IPS-18a (cell line): ENCODE measurements at regions not wholly inside any gene's neighbourhood (a gene's known extent, or its start where the extent isn't known, plus 50 kb on each side); places are given as distances from the start of the nearest gene placed in this dataset.

ENCODE experiments used
- H3K27ac ChIP-seq: one replicate; pipeline ENCODE4 v1.5.1; 2013; ENCODE audit warnings: low read length
- H3K27me3 ChIP-seq: one replicate; pipeline ENCODE4 v1.6.1; 2013; ENCODE audit warnings: mild to moderate bottlenecking, low read length; ENCODE audit not compliant: control insufficient read depth, insufficient read depth
- H3K36me3 ChIP-seq: one replicate; pipeline ENCODE4 v1.6.1; 2013; ENCODE audit warnings: low read depth, low read length; ENCODE audit not compliant: control insufficient read depth
- H3K4me1 ChIP-seq: one replicate; pipeline ENCODE4 v1.6.1; 2013; ENCODE audit warnings: low read depth, low read length; ENCODE audit not compliant: control insufficient read depth
- H3K4me3 ChIP-seq: one replicate; pipeline ENCODE4 v1.5.1; 2013; ENCODE audit warnings: low read length
- H3K9ac ChIP-seq: one replicate; pipeline ENCODE4 v1.6.1; 2013; ENCODE audit warnings: mild to moderate bottlenecking, low read length, moderate library complexity
- H3K9me3 ChIP-seq: one replicate; pipeline ENCODE4 v1.6.1; 2013; ENCODE audit warnings: low read depth, low read length; ENCODE audit not compliant: control insufficient read depth

DNA sequence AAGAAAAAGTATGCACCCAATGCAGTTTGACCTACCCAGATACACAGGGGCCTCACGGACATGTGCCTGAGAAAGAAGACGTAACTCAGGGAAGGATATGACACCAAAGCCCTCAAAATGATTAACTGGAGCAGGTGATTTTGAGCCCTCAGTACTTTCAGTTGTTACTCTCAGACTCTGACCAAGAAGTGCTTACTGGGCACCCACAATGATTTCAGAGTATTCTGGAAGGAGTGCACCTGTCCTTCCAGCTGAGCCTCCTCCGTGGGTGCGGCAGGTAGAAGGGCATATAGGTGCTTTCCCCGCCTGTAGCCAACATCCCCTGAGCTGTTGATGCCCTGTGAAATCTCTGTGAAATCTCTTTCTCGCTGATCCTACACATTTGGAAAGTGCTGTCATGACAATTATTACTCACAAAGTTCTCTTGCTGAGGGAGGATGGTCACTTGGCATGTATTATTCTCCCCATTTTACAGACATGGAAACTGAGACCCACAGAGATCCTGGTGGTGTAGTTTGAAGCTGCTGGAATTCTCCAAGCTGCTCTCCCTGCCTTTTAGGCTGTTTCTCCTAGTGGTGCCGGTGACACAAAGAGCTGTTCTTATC lies 154.3 kb upstream of the CCND2 start:
- H3K27ac ChIP-seq, result no peak overlapping the region
- H3K27me3 ChIP-seq, result no peaks in the 10 kb centered on the region
- H3K4me1 ChIP-seq, result peaks cover 12% of the 10 kb centered on the region
- no peak overlapping the region for H3K9ac ChIP-seq
- no peaks in the 10 kb centered on the region for H3K36me3 ChIP-seq
- no peak overlapping the region for H3K4me3 ChIP-seq
- no peaks in the 10 kb centered on the region for H3K9me3 ChIP-seq

DNA sequence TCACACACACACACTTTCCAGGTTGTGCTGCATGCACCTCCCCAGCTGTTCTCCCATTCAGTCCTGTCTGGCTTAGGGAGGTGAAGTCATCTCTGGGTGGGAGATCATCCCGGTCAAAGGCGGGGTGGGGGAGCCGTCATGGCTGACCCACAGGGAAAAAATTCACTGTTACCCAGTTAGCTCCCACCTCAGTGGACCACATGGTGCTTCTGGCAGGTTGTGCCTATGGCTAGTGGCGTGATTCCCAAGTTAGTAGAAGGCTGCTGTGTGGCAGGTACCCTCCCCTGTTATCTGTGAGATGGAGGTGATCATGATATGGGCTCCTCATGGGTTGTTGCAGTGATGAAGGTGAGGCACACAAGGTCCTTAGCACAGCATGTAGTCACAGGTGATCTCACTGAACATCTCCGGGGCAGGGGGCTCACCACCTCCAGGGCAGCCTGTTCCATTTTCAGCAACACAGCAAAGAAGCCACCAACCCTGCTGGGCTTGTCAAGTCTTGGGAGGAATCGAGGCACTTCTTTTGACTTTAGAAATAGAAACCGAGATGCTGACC lies 154.9 kb upstream of the CCND2 start:
- H3K27me3 ChIP-seq, result no peaks in the 10 kb centered on the region

DNA sequence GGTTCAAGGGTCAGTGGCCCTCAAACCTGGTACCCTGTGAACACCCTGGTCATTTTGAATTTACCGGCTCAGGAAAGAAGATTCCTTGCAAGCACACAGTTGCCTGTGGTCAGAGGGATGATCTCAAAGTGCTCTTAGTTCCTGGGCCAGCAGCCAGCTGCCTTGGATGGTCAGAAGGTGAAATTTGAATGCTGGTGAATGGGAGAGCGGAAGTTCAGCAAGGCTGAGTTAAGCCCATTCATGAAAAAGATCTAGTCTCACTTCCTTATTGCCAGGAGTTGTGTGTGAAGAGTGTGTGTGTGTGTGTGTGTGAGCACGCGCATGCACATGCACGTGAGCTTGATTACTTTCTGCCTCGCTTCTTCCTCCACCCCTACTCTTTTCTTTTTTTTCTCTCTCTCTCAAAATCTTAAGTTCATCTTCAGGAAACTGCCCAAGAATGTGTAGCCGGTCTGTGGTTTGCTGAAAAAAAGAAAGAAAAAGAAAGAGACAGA lies 155.5 kb upstream of the CCND2 start:
- Histone ChIP-seq H3K27me3 (no peaks in the 10 kb centered on the region), H3K36me3 (no peaks in the 10 kb centered on the region), H3K9me3 (no peaks in the 10 kb centered on the region), H3K9ac (no peak overlapping the region), H3K27ac (no peak overlapping the region), H3K4me3 (no peak overlapping the region), H3K4me1 (peaks cover 12% of the 10 kb centered on the region)

More for the DNA sequence above, 154.9 kb upstream of the CCND2 start:
- Histone ChIP-seq H3K27ac (no peak overlapping the region), H3K4me3 (no peak overlapping the region), H3K9ac (no peak overlapping the region), H3K36me3 (no peaks in the 10 kb centered on the region), H3K4me1 (peaks cover 12% of the 10 kb centered on the region), H3K9me3 (no peaks in the 10 kb centered on the region)

DNA sequence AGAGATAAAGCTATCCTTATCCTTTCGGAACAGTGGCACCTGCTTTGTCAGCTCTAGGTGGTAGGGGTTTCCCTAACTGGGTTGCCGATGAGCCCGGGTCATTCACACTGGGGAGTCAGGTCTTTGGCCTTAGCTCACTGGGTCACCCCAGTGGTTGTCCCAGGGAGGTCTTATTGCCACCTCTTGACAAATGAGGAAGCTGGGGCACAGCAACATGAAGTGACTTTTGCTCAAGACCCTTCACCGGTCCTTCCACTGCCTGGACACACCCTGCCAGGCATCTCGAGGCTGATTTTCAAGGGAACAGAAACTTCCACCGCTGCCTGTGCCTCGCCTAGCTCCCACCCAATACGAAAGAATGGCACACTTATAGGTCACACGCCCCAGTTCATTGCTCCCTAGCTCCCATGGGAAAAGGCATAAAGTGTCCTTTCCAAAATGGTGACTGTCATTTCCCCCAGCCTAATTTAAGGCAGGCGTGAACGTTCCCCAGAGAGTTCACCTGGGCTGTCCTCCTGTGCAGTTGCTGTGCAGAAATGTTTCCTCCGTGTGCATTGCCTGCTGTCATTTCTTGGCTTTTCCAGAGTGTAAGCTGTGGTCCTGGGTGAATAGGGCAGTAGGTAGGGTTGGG lies 156.1 kb upstream of the CCND2 start:
- H3K36me3 ChIP-seq, result no peaks in the 10 kb centered on the region
- H3K9me3 ChIP-seq, result no peaks in the 10 kb centered on the region
- H3K27me3 ChIP-seq, result no peaks in the 10 kb centered on the region
- no peak overlapping the region for H3K4me3 ChIP-seq
- no peak overlapping the region for H3K9ac ChIP-seq
- no peak overlapping the region for H3K27ac ChIP-seq
- H3K4me1 ChIP-seq, result peaks cover 12% of the 10 kb centered on the region

DNA sequence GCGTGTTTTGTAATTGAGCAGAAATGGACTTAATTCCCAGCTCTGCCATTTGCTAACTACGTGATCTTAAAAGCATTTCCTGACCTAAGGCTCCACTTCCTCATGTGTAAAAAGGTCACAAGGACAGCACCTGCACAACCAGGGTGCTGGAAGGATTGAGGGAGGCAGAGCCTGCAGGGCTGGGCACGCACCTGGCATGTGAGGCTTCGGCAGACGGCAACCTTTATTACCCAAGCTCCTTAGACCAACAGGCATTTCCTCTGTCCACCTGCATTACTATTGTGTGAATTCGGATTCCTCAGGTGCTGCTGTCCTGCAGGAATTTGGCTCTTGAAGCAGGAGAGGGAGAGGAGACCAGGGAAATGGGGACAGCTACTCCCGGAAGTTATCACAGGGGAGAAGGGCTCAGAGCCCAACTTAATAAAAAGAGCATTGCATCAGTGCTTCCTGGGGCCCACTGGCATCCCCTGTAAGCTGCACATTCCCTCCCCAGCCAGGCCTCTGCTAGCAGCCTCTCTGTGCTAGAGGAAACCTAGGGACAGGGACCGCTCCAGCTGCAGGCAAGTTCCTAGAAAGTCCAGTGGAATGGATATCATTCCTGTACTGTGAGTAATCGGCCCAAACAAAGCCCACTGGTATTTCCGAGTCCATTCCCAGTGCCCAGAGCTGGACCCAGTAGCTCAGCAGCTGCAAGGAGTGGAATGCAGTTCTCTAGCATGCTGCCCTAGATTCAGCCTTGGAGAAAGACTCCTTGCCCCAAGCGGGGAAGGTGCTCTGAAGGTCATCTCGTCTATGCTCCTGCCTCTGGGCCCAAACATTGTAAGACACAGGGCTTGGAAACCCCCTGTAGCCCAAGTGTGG lies 157.1 kb upstream of the CCND2 start:
- H3K9me3 ChIP-seq, result no peaks in the 10 kb centered on the region
- H3K36me3 ChIP-seq, result no peaks in the 10 kb centered on the region
- H3K27ac ChIP-seq, result no peak overlapping the region
- peaks cover 12% of the 10 kb centered on the region for H3K4me1 ChIP-seq
- no peaks in the 10 kb centered on the region for H3K27me3 ChIP-seq
- H3K4me3 ChIP-seq, result no peak overlapping the region
- no peak overlapping the region for H3K9ac ChIP-seq

DNA sequence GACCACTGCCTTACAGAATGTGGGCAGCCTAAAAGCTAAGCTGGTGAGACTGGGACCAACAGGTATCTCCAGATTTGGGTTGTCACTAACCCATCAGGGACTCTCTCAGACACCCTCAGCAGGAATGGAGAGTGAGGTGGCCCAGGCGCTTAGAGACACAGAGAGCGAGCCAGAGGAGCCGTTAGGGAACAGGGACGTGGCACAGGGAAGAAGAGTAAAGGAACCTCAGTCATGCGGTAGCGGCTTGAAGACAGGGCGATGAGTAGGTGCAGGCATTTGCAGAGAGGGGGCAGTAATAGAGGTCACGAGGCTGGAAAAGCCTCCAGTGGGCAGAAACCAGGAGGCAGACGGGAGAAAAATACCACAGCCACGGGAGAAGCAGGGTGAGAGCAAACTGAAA lies 158.0 kb upstream of the CCND2 start:
- Histone ChIP-seq H3K27ac (no peak overlapping the region), H3K9me3 (no peaks in the 10 kb centered on the region), H3K27me3 (no peaks in the 10 kb centered on the region), H3K36me3 (no peaks in the 10 kb centered on the region), H3K4me3 (no peak overlapping the region), H3K4me1 (peaks cover 12% of the 10 kb centered on the region), H3K9ac (no peak overlapping the region)

DNA sequence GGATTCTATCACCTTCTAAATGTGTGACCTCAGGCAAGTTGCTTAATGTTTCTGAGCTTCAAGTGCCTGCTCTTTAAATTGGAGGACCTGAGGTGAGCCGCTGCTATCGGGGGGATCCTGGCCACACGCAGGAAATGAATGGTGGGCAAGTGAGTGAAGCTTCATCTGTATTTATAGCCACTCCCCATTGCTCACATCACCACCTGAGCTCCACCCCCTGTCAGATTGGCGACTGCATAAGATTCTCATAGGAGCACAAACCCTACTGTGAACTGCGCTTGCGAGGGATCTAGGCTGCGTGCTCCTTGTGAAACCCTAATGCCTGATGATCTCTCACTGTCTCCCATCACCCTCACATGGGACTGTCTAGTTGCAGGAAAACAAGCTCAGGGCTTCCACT lies 158.6 kb upstream of the CCND2 start:
- no peak overlapping the region for H3K9ac ChIP-seq
- H3K27ac ChIP-seq, result no peak overlapping the region

DNA sequence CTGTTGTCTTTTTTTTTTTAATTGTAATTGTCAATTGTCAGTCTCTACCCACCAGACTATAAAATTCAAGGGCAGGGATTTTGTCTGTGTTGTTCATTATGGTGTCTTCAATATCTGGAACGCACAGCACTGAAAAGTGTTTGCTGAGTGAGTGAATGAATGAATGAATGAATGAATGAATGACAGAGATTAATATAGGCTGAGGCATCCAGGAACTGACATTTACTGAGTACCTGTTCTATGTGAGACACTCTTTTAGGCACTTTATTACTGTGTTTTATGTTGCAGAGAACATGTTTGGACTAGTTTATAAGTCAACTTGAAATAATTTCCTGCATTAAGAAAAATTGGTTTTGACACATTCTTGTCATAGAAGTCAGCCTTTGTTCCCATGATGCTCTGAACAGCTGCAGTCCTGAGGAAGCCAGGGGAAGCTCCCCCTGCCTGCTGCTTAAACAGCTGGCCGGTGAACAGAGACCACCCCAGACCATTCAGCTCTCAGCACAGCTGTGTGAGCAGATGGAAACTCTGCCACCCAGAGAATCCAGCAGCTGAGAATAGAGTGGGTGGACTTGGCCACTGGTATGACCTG lies 160.7 kb upstream of the CCND2 start:
- H3K27ac ChIP-seq, result no peak overlapping the region
- H3K27me3 ChIP-seq, result no peaks in the 10 kb centered on the region
- no peak overlapping the region for H3K9ac ChIP-seq
- H3K4me3 ChIP-seq, result no peak overlapping the region
- H3K4me1 ChIP-seq, result peaks cover 12% of the 10 kb centered on the region
- no peaks in the 10 kb centered on the region for H3K36me3 ChIP-seq
- H3K9me3 ChIP-seq, result no peaks in the 10 kb centered on the region

More for the DNA sequence above, 158.6 kb upstream of the CCND2 start:
- Histone ChIP-seq H3K27me3 (no peaks in the 10 kb centered on the region), H3K4me3 (no peak overlapping the region), H3K4me1 (peaks cover 12% of the 10 kb centered on the region), H3K36me3 (no peaks in the 10 kb centered on the region), H3K9me3 (no peaks in the 10 kb centered on the region)

DNA sequence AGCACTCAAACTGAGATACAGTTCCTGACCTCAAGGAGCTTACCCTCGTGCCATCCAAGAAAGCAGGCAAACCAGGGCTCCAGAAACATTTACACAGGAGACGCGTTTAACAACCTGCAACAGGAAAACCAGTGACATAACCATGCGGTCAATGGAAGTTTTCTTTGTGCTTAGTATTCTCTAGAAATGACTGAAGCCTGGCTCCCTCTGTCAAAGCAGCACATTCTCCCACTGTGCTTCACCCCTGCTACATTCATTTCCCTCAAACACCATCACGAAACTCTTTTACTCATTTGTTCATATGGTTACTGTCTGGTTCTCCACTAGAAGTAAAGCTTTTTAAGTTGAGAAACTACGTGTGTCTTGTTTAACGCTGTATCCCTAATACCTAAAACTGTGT lies 161.3 kb upstream of the CCND2 start:
- Histone ChIP-seq H3K36me3 (no peaks in the 10 kb centered on the region), H3K9me3 (no peaks in the 10 kb centered on the region), H3K27ac (no peak overlapping the region), H3K9ac (no peak overlapping the region), H3K4me1 (peaks cover 12% of the 10 kb centered on the region), H3K4me3 (no peak overlapping the region), H3K27me3 (no peaks in the 10 kb centered on the region)

DNA sequence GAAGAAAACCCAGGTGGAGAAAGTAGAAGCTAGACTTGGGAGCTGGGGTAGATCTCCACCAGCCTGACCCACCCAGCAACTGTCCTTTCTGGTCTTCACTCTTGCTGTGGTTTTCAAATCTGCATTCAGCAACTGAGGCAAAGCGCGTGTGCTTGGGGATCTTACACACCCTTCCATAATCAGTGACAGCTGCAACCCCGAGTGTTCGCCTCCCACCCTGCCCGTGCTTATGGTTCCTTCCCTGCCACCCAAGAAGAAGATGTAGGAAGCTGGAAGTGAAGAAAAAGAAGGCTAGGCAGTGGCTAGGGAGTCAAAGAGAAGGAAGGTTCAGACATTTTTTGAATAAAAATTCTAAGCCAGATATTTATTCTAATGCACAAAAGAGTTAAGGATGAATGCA lies 162.6 kb upstream of the CCND2 start:
- Histone ChIP-seq H3K27me3 (no peaks in the 10 kb centered on the region), H3K9me3 (no peaks in the 10 kb centered on the region), H3K27ac (no peak overlapping the region), H3K9ac (no peak overlapping the region), H3K4me1 (peaks cover 4% of the 10 kb centered on the region), H3K4me3 (no peak overlapping the region), H3K36me3 (no peaks in the 10 kb centered on the region)

DNA sequence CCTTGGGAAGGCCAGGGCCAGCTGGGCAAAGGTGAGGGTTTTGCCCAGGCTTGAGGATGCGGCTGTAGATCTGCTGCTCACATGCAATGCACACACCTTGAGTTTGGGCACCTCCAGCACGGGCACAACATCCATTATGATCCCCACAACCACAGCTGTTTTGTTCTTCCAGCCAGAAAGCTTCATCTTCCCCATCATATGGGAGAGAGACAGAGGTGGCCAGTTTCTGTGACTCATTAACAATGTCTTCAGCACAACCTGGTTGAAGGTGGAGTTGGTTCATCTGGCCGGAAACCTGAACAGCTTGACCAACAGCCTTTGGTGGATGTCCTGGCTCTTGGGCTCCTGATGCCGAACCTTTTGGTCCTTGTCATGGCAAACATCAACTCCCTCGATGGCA lies 163.7 kb upstream of the CCND2 start:
- no peaks in the 10 kb centered on the region for H3K27me3 ChIP-seq
- H3K4me1 ChIP-seq, result no peaks in the 10 kb centered on the region
- H3K27ac ChIP-seq, result no peak overlapping the region
- H3K9me3 ChIP-seq, result no peaks in the 10 kb centered on the region
- H3K36me3 ChIP-seq, result no peaks in the 10 kb centered on the region
- H3K4me3 ChIP-seq, result no peak overlapping the region
- H3K9ac ChIP-seq, result no peak overlapping the region
